Neuronal stem cell (in vitro differentiated cells): ENCODE measurements at regions not wholly inside any gene's neighbourhood (a gene's known extent, or its start where the extent isn't known, plus 50 kb on each side); places are given as distances from the start of the nearest gene placed in this dataset.
"Not testable (repeated sequence)": the region's sequence is repeated elsewhere in the genome, so short reads cannot be mapped to it uniquely, and the experiment has no call there.

ENCODE experiments used
- DNase-seq: peaks from one replicate; pipeline ENCODE4 v3.0.0-alpha.2; 2013; ENCODE audit warnings: low spot score
- H2AFZ ChIP-seq: one replicate; pipeline ENCODE4 v1.6.1; 2013; ENCODE audit warnings: mild to moderate bottlenecking, low read length, inconsistent platforms
- H2AK5ac ChIP-seq: 2 replicates; pipeline ENCODE4 v1.6.1; 2013; ENCODE audit warnings: low read depth, mild to moderate bottlenecking, inconsistent platforms, low read length, moderate library complexity, mixed read lengths
- H2BK120ac ChIP-seq: 2 replicates; pipeline ENCODE4 v1.6.1; 2013; ENCODE audit warnings: low read depth, mild to moderate bottlenecking, inconsistent platforms, low read length, moderate library complexity, mixed read lengths
- H2BK12ac ChIP-seq: one replicate; pipeline ENCODE4 v1.6.1; 2013; ENCODE audit warnings: low read length, inconsistent platforms
- H2BK15ac ChIP-seq: 2 replicates; pipeline ENCODE4 v1.6.1; 2013; ENCODE audit warnings: mild to moderate bottlenecking, low read length, inconsistent platforms, mixed read lengths
- H2BK5ac ChIP-seq: one replicate; pipeline ENCODE4 v1.6.1; 2013; ENCODE audit warnings: inconsistent platforms, mild to moderate bottlenecking, low read length, moderate library complexity
- H3K14ac ChIP-seq: one replicate; pipeline ENCODE4 v1.6.1; 2013; ENCODE audit warnings: low read length, inconsistent platforms
- H3K18ac ChIP-seq: 2 replicates; pipeline ENCODE4 v1.6.1; 2013; ENCODE audit warnings: low read length, inconsistent platforms
- H3K23ac ChIP-seq: 2 replicates; pipeline ENCODE4 v1.6.1; 2013; ENCODE audit warnings: low read depth, mild to moderate bottlenecking, mixed read lengths, low read length, inconsistent platforms; ENCODE audit not compliant: poor library complexity
- H3K27ac ChIP-seq: replicated peaks from 3 replicates; pipeline ENCODE4 v1.5.1; 2013; ENCODE audit warnings: low read length, inconsistent platforms
- H3K27me3 ChIP-seq, 3 experiments: 2 replicates each; pipeline ENCODE4 v1.6.1; 2013; ENCODE audit warnings: low read length in 3 of 3, mild to moderate bottlenecking in 2 of 3, inconsistent platforms in 1 of 3, low read depth in 1 of 3, mixed read lengths in 1 of 3, moderate library complexity in 1 of 3; ENCODE audit not compliant: control insufficient read depth in 3 of 3, insufficient read depth in 3 of 3
- H3K36me3 ChIP-seq, 2 donors: replicated peaks in 1 of 2; 2 replicates each; pipeline ENCODE4 v1.6.1; 2013; ENCODE audit warnings: low read length in 2 of 2; ENCODE audit not compliant: control insufficient read depth in 2 of 2, insufficient read depth in 2 of 2
- H3K4ac ChIP-seq: 2 replicates; pipeline ENCODE4 v1.6.1; 2013; ENCODE audit warnings: inconsistent platforms, mild to moderate bottlenecking, low read length, moderate library complexity
- H3K4me1 ChIP-seq, 2 donors: 1 replicate in 1 of 2; 2 replicates in 1 of 2; pipeline ENCODE4 v1.6.1; 2013; ENCODE audit warnings: low read length in 2 of 2, low read depth in 1 of 2; ENCODE audit not compliant: control insufficient read depth in 2 of 2, insufficient read depth in 1 of 2
- H3K4me2 ChIP-seq: one replicate; pipeline ENCODE4 v1.6.1; 2013; ENCODE audit warnings: mild to moderate bottlenecking, low read length, inconsistent platforms; ENCODE audit not compliant: insufficient read depth, poor library complexity, severe bottlenecking
- H3K4me3 ChIP-seq, 2 donors: 2 replicates each; pipeline ENCODE4 v1.5.1; 2013; ENCODE audit warnings: low read length in 2 of 2, mild to moderate bottlenecking in 2 of 2, inconsistent platforms in 1 of 2, moderate library complexity in 1 of 2
- H3K79me1 ChIP-seq: one replicate; pipeline ENCODE4 v1.6.1; 2013; ENCODE audit warnings: low read depth, mild to moderate bottlenecking, inconsistent platforms, low read length, moderate library complexity
- H3K9ac ChIP-seq: one replicate; pipeline ENCODE4 v1.6.1; 2013; ENCODE audit warnings: mild to moderate bottlenecking, low read depth, low read length, inconsistent platforms; ENCODE audit not compliant: poor library complexity
- H3K9me3 ChIP-seq, 2 donors: replicated peaks in 1 of 2; 2 replicates each; pipeline versions ENCODE3 to v1.6.1; 2013; ENCODE audit warnings: low read length in 2 of 2, mild to moderate bottlenecking in 2 of 2, inconsistent platforms in 1 of 2, low read depth in 1 of 2, mixed read lengths in 1 of 2, moderate library complexity in 1 of 2; ENCODE audit not compliant: control insufficient read depth in 2 of 2, insufficient read depth in 1 of 2
- H4K8ac ChIP-seq: one replicate; pipeline ENCODE4 v1.6.1; 2013; ENCODE audit warnings: low read depth, mild to moderate bottlenecking, inconsistent platforms, low read length, moderate library complexity
- H4K91ac ChIP-seq: one replicate; pipeline ENCODE4 v1.6.1; 2013; ENCODE audit warnings: low read length, low read depth, mild to moderate bottlenecking, inconsistent platforms; ENCODE audit not compliant: poor library complexity
- WGBS, 2 donors: extraction: QIAGEN DNeasy Blood & Tissue Kit; methylation state at CpG; one replicate each; pipeline ENCODE4 v1.1.7; 2013; ENCODE audit warnings: missing lambda C conversion rate in 2 of 2, mixed read lengths in 1 of 2; ENCODE audit not compliant: insufficient read length in 2 of 2, insufficient replicate concordance in 1 of 2; ENCODE audit errors: extremely low coverage in 2 of 2; 5-methylcytosine and 5-hydroxymethylcytosine counted together

GRCh38 chr16:29230671-29231096, 175.8 kb downstream of the NPIPB11 start:
- no peaks in the 10 kb centered on the region for H3K36me3 ChIP-seq
- no peak overlapping the region for H3K4me2 ChIP-seq
- no peak overlapping the region for H4K91ac ChIP-seq
- H3K4me3 ChIP-seq: no peak overlapping the region
- H2BK15ac ChIP-seq: peak overlapping the region; percentile 85
- no peak overlapping the region for H3K4ac ChIP-seq
- peak overlapping the region; percentile 86 for H2AK5ac ChIP-seq
- WGBS, 2 donors: no CpG with 5 or more reads among the region's 22 CpGs
- H3K18ac ChIP-seq: peak overlapping the region; percentile 85
- H3K27ac ChIP-seq: no peak overlapping the region
- H2BK12ac ChIP-seq: peak overlapping the region; percentile 30
- peak overlapping the region; percentile 91 for H2BK5ac ChIP-seq
- H3K14ac ChIP-seq: no peak overlapping the region
- no peaks in the 10 kb centered on the region for H3K27me3 ChIP-seq
- peaks cover 3 to 8% of the 10 kb centered on the region in 2 donors for H3K4me1 ChIP-seq
- H3K9ac ChIP-seq: no peak overlapping the region
- H2BK120ac ChIP-seq: no peak overlapping the region
- H2AFZ ChIP-seq: peak overlapping the region; percentile 86
- DNase-seq: no peak
- H3K9me3 ChIP-seq: no peaks in the 10 kb centered on the region
- H3K23ac ChIP-seq: peak overlapping the region; percentile 81
- no peak overlapping the region for H4K8ac ChIP-seq
- H3K79me1 ChIP-seq: peaks cover 1% of the 10 kb centered on the region

DNA sequence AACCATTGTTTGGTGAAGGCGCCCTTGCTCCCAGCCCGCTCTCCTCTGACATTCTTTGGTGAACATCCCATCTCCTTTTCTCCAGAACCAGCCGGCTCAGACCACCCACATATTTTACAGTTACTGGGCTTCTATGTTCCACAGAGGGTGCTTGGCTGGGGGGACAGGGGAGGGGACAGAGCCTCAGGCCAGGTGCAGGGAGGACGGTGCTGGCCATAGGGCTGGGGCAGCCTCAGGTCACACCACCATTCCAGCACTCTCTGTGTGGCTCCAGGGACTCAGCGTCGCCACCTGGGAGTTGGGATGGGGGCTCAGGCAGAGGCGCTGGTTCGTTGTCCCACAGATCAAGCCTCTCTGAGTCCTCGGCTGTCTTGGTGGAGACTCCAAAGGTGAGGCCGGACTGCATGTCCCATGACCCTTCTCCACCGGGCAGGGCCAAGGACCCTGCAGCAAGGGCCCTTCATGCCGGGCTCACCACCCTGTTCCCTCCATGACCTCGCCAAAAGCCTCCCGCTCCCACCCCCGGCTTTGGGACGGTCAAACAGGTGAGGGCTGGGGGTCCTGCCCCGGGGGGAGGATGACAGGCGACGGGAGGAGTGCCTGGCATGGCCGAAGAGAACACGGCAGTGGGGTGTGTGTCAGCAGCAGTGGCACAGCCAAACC, 176.4 kb downstream of the NPIPB11 start:
- H3K18ac ChIP-seq: peak overlapping the region; percentile 85
- H2BK12ac ChIP-seq: peak overlapping the region; percentile 30
- peak overlapping the region; percentile 4 for H3K14ac ChIP-seq
- H2AFZ ChIP-seq, H3K4ac ChIP-seq, H3K36me3 ChIP-seq, H3K79me1 ChIP-seq, H4K91ac ChIP-seq, H3K27me3 ChIP-seq, H3K4me3 ChIP-seq, DNase-seq, H2BK120ac ChIP-seq, H3K9me3 ChIP-seq, H3K4me2 ChIP-seq, H4K8ac ChIP-seq, H3K9ac ChIP-seq, H3K4me1 ChIP-seq, H3K27ac ChIP-seq: not testable (repeated sequence)
- H2BK5ac ChIP-seq: peak overlapping the region; percentile 91
- no CpG with 5 or more reads among the region's 21 CpGs for WGBS, 2 donors
- H2BK15ac ChIP-seq: peak overlapping the region; percentile 85
- peak overlapping the region; percentile 86 for H2AK5ac ChIP-seq
- peak overlapping the region; percentile 81 for H3K23ac ChIP-seq

DNA sequence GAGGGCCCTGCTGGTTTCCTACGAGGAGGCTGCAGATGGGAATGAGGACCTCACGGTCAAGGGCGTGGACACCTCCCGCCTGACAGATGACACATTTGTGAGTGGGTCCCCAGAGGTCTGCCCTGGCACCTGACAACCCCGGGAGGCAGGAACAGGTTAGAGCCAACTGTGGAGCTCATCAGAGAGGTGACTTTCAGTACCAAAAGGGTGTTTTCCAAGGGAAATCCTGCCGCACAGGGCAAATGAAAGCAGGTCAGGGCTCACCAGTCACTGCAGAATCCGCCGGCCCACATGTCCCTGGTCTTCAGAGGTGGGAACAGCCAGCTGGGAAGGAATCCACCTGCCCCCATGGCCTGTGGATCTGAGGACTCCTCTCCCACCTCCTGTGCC, 176.9 kb downstream of the NPIPB11 start:
- H3K18ac ChIP-seq, H2AK5ac ChIP-seq, H3K4me3 ChIP-seq, H4K91ac ChIP-seq, H4K8ac ChIP-seq, H3K27ac ChIP-seq, H3K23ac ChIP-seq, H2BK12ac ChIP-seq, H2AFZ ChIP-seq, DNase-seq, H3K27me3 ChIP-seq, H3K36me3 ChIP-seq, H3K9ac ChIP-seq, H3K4ac ChIP-seq, H3K4me1 ChIP-seq, H3K9me3 ChIP-seq, H2BK120ac ChIP-seq, H2BK15ac ChIP-seq, H3K4me2 ChIP-seq, H2BK5ac ChIP-seq, H3K14ac ChIP-seq, H3K79me1 ChIP-seq: not testable (repeated sequence)
- WGBS, 2 donors: no CpG with 5 or more reads among the region's 8 CpGs

DNA sequence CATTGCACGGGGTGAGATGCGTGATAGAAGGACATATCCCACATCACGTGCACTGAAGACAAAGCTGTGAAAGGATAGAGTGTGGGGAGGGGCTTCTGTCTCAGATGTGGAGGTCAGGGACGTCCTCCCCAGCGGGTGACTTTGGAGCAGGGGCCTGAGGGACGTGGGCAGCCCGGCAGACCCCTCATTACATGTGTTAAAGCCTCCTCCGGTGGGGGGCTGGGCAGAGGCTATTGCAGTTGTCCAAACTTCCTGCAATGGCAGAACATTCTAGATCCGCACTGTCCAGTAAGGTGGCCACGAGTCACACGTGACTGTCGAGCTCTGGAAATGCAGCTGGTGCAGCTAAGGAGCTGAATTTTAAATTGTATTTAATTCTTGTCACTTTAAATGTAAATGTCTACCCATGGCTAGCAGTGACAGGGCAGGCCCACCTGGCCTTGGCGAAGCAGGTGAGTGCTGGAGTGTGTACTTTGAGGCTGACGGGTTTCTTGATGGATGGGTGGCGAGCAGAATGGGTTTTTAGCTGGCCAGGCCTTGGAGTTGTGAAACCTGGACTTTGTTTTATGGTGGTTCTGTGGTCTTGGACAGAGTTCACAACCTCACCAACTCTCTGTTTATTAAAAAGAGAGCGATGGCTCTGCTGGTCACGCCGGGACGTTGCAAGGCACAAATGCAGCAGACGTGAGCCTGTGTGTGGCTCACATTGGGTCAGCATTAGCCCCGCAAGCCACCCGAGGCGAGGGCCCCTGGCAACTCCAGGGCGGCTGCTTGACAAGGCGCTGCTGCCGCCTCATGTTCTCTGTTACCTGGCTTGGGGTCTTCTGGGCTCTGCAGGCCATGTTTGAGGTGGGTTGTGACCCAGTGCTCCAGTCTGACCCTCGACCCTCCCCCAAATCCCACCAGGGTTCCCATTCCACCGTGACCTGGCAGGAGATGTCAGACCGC, 177.6 kb downstream of the NPIPB11 start:
- H3K4me2 ChIP-seq, H3K4ac ChIP-seq, H2AK5ac ChIP-seq, H4K91ac ChIP-seq, H2BK12ac ChIP-seq, H2BK15ac ChIP-seq, H3K4me3 ChIP-seq, H3K14ac ChIP-seq, H3K27ac ChIP-seq, H3K27me3 ChIP-seq, H3K9ac ChIP-seq, H2BK120ac ChIP-seq, H4K8ac ChIP-seq, H3K4me1 ChIP-seq, H3K9me3 ChIP-seq, H3K36me3 ChIP-seq, H2BK5ac ChIP-seq, H3K23ac ChIP-seq, H3K79me1 ChIP-seq, DNase-seq: not testable (repeated sequence)
- Histone ChIP-seq H3K18ac (peak overlapping the region; percentile 52), H2AFZ (peak overlapping the region; percentile 75)
- WGBS, 2 donors: no CpG with 5 or more reads among the region's 29 CpGs
